Activated CD8-positive, alpha-beta memory T cell treated with anti-CD3 and anti-CD28 coated beads for 4 hours (primary cell): ENCODE measurements at regions not wholly inside any gene's neighbourhood (a gene's known extent, or its start where the extent isn't known, plus 50 kb on each side); places are given as distances from the start of the nearest gene placed in this dataset.
"Not testable (repeated sequence)": the region's sequence is repeated elsewhere in the genome, so short reads cannot be mapped to it uniquely, and the experiment has no call there.

Source experiments
- DNase-seq, 2 donors: peaks; one replicate each; pipeline ENCODE4 v3.0.0-alpha.2; 2020; ENCODE audit warnings: low read depth in 2 of 2

DNA sequence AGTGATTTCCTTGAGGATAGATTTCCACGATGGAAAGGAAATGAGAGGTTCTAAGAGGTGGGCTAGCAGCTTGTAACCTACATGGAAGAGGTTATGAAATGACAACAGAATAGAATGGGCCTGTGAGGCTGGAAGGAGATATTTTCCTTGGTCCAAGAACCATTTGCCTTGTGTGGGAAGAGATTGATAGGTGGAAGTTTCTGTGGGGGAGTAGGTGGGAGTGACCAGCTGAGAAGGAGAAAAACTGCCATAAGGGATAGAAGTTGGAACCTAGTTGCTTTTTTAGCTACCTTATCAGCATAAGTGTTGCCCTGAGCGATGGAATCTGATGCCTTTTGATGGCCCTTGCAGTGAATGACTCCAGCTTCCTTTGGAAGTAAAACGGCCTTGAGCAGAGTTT lies 60.4 kb upstream of the NAA35 start:
- DNase-seq, result not testable (repeated sequence)

DNA sequence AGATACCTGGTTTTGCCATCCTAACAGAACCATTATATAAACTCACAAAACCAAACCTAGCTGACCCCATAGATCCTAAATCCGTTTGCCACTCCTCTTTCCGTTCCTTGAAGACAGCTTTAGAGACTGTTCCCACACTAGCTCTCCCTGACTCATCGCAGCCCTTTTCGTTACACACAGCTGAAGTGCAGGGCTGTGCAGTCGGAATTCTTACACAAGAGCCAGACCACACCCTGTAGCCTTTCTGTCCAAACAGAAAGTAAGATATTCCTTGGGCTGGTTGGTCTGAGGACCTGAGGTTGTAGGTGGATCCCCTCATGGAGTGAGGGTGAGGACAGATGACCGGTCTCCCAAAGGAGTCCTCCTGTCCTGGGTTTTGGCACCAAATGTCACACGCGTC lies 56.7 kb upstream of the NAA35 start:
- no peak for DNase-seq

DNA sequence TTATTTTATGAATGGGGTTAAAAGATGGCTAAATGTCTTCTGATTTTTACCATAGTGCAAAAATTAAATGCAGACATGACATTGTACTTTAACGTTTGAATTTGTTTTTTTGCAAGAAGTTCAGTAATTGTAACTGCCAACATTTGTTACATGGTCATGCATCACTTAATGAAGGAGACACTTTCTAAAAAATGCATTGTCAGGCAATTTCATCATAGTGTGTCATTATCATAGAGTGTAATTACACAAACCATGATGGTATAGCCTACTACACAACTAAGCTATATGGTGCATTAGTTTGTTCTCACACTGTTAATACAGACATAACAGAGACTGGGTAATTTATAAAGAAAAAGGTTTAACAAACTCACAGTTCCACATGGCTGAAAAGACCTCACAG lies 50.0 kb upstream of the NAA35 start:
- DNase-seq, result no peak
